Peyer's patch (tissue), 4 donors: ENCODE measurements at regions not wholly inside any gene's neighbourhood (a gene's known extent, or its start where the extent isn't known, plus 50 kb on each side); places are given as distances from the start of the nearest gene placed in this dataset.
"Not testable (repeated sequence)": the region's sequence is repeated elsewhere in the genome, so short reads cannot be mapped to it uniquely, and the experiment has no call there.

Experiments used
- POLR2A ChIP-seq, 2 donors: fragments of 450-650 bp; IDR thresholded peaks; one replicate each; pipeline ENCODE4 v1.5.1; 2017; ENCODE audit warnings: antibody characterized with exemption in 2 of 2, mild to moderate bottlenecking in 2 of 2, moderate library complexity in 2 of 2
- TF ChIP-seq, protein P1 (sequence below), 6 experiments: fragments of 450-650 bp in 4 of 6; fragments of 200-600 bp in 2 of 6; sonication (generic) in 1 of 6; IDR thresholded peaks; one replicate each; pipeline ENCODE4 v1.5.1; 2017 to 2019; ENCODE audit warnings: antibody characterized with exemption in 6 of 6, mild to moderate bottlenecking in 3 of 6, moderate library complexity in 1 of 6

DNA sequence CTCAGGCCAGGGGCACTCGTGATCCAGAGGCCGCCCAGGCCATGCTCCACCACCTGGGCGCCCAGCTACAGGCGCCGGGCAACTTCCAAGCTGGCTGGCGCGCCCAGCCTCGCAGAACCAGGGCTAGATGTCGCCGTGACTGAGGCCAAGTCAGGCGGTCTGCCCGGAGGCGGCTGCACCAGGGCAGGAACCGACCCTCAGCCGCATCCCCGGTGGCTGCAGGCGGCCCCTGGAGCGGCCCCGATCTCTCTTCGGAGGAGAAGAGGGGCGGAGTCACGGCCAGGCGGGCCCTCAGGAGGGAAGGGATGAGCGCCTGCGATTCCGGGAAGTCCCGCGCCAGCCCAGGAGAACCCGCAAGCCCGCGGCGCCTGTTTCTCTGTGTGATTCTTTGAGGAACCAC, 63.2 kb upstream of the GPR39 start:
- TF ChIP-seq, protein P1, sequence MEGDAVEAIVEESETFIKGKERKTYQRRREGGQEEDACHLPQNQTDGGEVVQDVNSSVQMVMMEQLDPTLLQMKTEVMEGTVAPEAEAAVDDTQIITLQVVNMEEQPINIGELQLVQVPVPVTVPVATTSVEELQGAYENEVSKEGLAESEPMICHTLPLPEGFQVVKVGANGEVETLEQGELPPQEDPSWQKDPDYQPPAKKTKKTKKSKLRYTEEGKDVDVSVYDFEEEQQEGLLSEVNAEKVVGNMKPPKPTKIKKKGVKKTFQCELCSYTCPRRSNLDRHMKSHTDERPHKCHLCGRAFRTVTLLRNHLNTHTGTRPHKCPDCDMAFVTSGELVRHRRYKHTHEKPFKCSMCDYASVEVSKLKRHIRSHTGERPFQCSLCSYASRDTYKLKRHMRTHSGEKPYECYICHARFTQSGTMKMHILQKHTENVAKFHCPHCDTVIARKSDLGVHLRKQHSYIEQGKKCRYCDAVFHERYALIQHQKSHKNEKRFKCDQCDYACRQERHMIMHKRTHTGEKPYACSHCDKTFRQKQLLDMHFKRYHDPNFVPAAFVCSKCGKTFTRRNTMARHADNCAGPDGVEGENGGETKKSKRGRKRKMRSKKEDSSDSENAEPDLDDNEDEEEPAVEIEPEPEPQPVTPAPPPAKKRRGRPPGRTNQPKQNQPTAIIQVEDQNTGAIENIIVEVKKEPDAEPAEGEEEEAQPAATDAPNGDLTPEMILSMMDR (IDR thresholded peaks at IDR 0.05): not testable (repeated sequence)
- not testable (repeated sequence) for TF ChIP-seq POLR2A (IDR thresholded peaks at IDR 0.05)
